ENCODE measurements at regions not wholly inside any gene's neighbourhood (a gene's known extent, or its start where the extent isn't known, plus 50 kb on each side); places are given as distances from the start of the nearest gene placed in this dataset.

GRCh38 chr12:126582231-126582630, 1517.0 kb downstream of the AACS start:
- no peak for TF ChIP-seq CTCF (IDR thresholded peaks at IDR 0.05; ENCODE audit: insufficient read depth, low read length)
- no peak for TF ChIP-seq POLR2AphosphoS5 (IDR thresholded peaks at IDR 0.05; ENCODE audit: low read depth)

Measured in HL-60 (cell line).